Keratinocyte (primary cell): ENCODE measurements at regions not wholly inside any gene's neighbourhood (a gene's known extent, or its start where the extent isn't known, plus 50 kb on each side); places are given as distances from the start of the nearest gene placed in this dataset.

Experiments used
- DNase-seq: peaks from one replicate; pipeline ENCODE4 v3.0.0-alpha.2; 2011; ENCODE audit warnings: low read depth, missing footprints, low spot score
- FAIRE-seq: peaks from 2 replicates; lab custom pipeline; 2011; peaks lifted over from hg19 to GRCh38; lab: Jason Lieb, UNC
- H2AFZ ChIP-seq: 2 replicates; pipeline ENCODE4 v1.6.0; 2012; ENCODE audit warnings: low read length, control low read depth, inconsistent platforms; ENCODE audit not compliant: control insufficient read depth
- H3K27ac ChIP-seq: 2 replicates; pipeline ENCODE4 v1.5.1; 2011; ENCODE audit warnings: low read length; ENCODE audit not compliant: control insufficient read depth, insufficient read depth
- H3K27me3 ChIP-seq: 3 replicates; pipeline ENCODE4 v1.6.0; 2011; ENCODE audit warnings: low read length; ENCODE audit not compliant: control insufficient read depth, insufficient read depth; ENCODE audit errors: extremely low read depth
- H3K36me3 ChIP-seq, 2 experiments: 2 replicates in 1 of 2; 3 replicates in 1 of 2; pipeline ENCODE4 v1.5.1; 2011; ENCODE audit warnings: low read length in 2 of 2, mild to moderate bottlenecking in 1 of 2; ENCODE audit not compliant: control insufficient read depth in 2 of 2, insufficient read depth in 2 of 2; ENCODE audit errors: extremely low read depth in 1 of 2
- H3K4me1 ChIP-seq: 3 replicates; pipeline ENCODE4 v1.5.1; 2011; ENCODE audit warnings: low read length; ENCODE audit not compliant: control insufficient read depth, insufficient read depth; ENCODE audit errors: extremely low read depth
- H3K4me2 ChIP-seq: 3 replicates; pipeline ENCODE4 v1.6.0; 2011; ENCODE audit warnings: low read depth, low read length; ENCODE audit not compliant: control insufficient read depth, insufficient read depth; ENCODE audit errors: extremely low read depth
- H3K4me3 ChIP-seq, 3 experiments: fragments of 200-600 bp in 1 of 3; sonication (generic) in 1 of 3; 2 replicates in 2 of 3; 3 replicates in 1 of 3; pipeline ENCODE4 v1.5.1; 2011 to 2016; ENCODE audit warnings: low read length in 3 of 3, mild to moderate bottlenecking in 3 of 3, control low read depth in 2 of 3, inconsistent platforms in 1 of 3, low read depth in 1 of 3, mixed read lengths in 1 of 3, mixed run types in 1 of 3, moderate library complexity in 1 of 3; ENCODE audit not compliant: control insufficient read depth in 2 of 3, insufficient read depth in 2 of 3; ENCODE audit errors: extremely low read depth in 1 of 3
- H3K79me2 ChIP-seq: 2 replicates; pipeline ENCODE4 v1.6.0; 2012; ENCODE audit warnings: low read length; ENCODE audit not compliant: control insufficient read depth, insufficient read depth
- H3K9ac ChIP-seq: 3 replicates; pipeline ENCODE4 v1.6.0; 2011; ENCODE audit warnings: low read length; ENCODE audit not compliant: control insufficient read depth, insufficient read depth; ENCODE audit errors: extremely low read depth
- H3K9me1 ChIP-seq: 3 replicates; pipeline ENCODE4 v1.6.0; 2011; ENCODE audit warnings: low read length; ENCODE audit not compliant: control insufficient read depth, insufficient read depth; ENCODE audit errors: extremely low read depth
- H3K9me3 ChIP-seq: 2 replicates; pipeline ENCODE4 v1.5.1; 2012; ENCODE audit warnings: low read depth, low read length; ENCODE audit not compliant: control insufficient read depth
- H4K20me1 ChIP-seq: 3 replicates; pipeline ENCODE4 v1.6.0; 2011; ENCODE audit warnings: low read length; ENCODE audit not compliant: control insufficient read depth, insufficient read depth; ENCODE audit errors: extremely low read depth
- CTCF ChIP-seq, 3 experiments: IDR thresholded peaks in 1 of 3; conservative IDR thresholded peaks in 1 of 3; optimal IDR thresholded peaks in 1 of 3; 2 replicates in 2 of 3; 3 replicates in 1 of 3; pipeline versions ENCODE3 to v1.5.1; 2011; ENCODE audit warnings: low read length in 3 of 3, mild to moderate bottlenecking in 3 of 3, moderate library complexity in 2 of 3, control low read depth in 1 of 3, inconsistent platforms in 1 of 3; ENCODE audit not compliant: insufficient read depth in 2 of 3; ENCODE audit errors: extremely low read depth in 1 of 3
- EZH2 ChIP-seq: IDR thresholded peaks from one replicate; pipeline ENCODE4 v1.6.1; 2012; ENCODE audit warnings: inconsistent platforms, mild to moderate bottlenecking, low read length, moderate library complexity
- dilution Hi-C: fragments of 300-500 bp; cut with MboI; formaldehyde crosslinking; loops from one replicate; pipeline ENCODE4 v1.7.0; 2020; ENCODE audit warnings: low sequenced_read_pairs; ENCODE audit not compliant: extremely low pct_ligation_motif_present

- no peak for TF ChIP-seq CTCF (optimal IDR thresholded peaks at IDR 0.05 in 1 of 3, IDR thresholded peaks at IDR 0.05 in 1 of 3, conservative IDR thresholded peaks at IDR 0.05 in 1 of 3; ENCODE audit: extremely low read depth in 1 of 3, insufficient read depth in 2 of 3, low read length in 3 of 3)
- no peak for TF ChIP-seq EZH2
- H3K79me2 ChIP-seq = no peaks in the 10 kb centered on the region
- no peaks in the 10 kb centered on the region for H3K9me3 ChIP-seq
- H3K4me1 ChIP-seq = no peaks in the 10 kb centered on the region
- no peaks in the 10 kb centered on the region for H3K36me3 ChIP-seq
- no peak overlapping the region for H3K9ac ChIP-seq
- no peak overlapping the region for H3K4me2 ChIP-seq
- no peaks in the 10 kb centered on the region for H4K20me1 ChIP-seq
- H3K27ac ChIP-seq = no peak overlapping the region
- H3K9me1 ChIP-seq = no peaks in the 10 kb centered on the region
- FAIRE-seq (no peak), DNase-seq (no peak)
- no peaks in the 10 kb centered on the region for H3K27me3 ChIP-seq
- H2AFZ ChIP-seq = no peak overlapping the region
- no peak overlapping the region for H3K4me3 ChIP-seq
- dilution Hi-C loops = no loop called here
Measured at GRCh38 chr7:37633048-37633447, 50.5 kb upstream of the GPR141 start.
